Neural progenitor cell (in vitro differentiated cells): ENCODE measurements at regions not wholly inside any gene's neighbourhood (a gene's known extent, or its start where the extent isn't known, plus 50 kb on each side); places are given as distances from the start of the nearest gene placed in this dataset.

Experiments
- EZH2 ChIP-seq: fragments of 200-600 bp; sonication (generic); IDR thresholded peaks from 2 replicates; pipeline ENCODE4 v1.6.1; 2017; ENCODE audit warnings: antibody characterized with exemption, mild to moderate bottlenecking, moderate library complexity
- EZH2phosphoT487 ChIP-seq: fragments of 200-600 bp; sonication (generic); IDR thresholded peaks from 2 replicates; pipeline ENCODE4 v1.6.1; 2017; ENCODE audit warnings: antibody characterized with exemption
- TF ChIP-seq, protein P1 (sequence below): fragments of 200-600 bp; sonication (generic); IDR thresholded peaks from 2 replicates; pipeline ENCODE4 v1.5.1; 2017; ENCODE audit warnings: antibody characterized with exemption, mild to moderate bottlenecking

DNA sequence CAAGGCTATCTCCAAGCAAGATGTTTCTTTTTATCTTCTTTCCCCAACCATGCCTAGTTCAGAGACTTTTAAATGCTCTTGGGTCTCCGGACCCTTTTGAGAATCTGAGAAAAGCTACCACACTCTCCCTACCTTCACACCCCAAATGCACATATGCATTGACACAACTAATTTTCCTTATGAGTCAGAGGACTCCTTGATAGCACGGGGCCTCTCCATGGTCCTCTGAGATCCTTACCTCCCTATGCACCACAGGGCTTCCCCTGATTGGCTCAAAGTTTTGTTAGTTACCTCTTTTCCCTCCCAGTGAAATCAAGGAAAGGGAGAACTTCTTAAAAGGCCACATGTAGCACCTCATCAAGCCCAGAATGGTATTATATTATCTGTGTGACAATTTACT, 86.8 kb upstream of the ATP6AP2 start:
- TF ChIP-seq, protein P1, sequence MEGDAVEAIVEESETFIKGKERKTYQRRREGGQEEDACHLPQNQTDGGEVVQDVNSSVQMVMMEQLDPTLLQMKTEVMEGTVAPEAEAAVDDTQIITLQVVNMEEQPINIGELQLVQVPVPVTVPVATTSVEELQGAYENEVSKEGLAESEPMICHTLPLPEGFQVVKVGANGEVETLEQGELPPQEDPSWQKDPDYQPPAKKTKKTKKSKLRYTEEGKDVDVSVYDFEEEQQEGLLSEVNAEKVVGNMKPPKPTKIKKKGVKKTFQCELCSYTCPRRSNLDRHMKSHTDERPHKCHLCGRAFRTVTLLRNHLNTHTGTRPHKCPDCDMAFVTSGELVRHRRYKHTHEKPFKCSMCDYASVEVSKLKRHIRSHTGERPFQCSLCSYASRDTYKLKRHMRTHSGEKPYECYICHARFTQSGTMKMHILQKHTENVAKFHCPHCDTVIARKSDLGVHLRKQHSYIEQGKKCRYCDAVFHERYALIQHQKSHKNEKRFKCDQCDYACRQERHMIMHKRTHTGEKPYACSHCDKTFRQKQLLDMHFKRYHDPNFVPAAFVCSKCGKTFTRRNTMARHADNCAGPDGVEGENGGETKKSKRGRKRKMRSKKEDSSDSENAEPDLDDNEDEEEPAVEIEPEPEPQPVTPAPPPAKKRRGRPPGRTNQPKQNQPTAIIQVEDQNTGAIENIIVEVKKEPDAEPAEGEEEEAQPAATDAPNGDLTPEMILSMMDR: no peak
- TF ChIP-seq EZH2 (no peak), EZH2phosphoT487 (no peak)
